Stimulated activated effector memory CD8-positive, alpha-beta T cell treated with anti-CD3 and anti-CD28 coated beads, Interleukin-12 subunit alpha, Interleukin-12 subunit beta, amount 100 ng/mL, for 72 hours (primary cell): ENCODE measurements at regions not wholly inside any gene's neighbourhood (a gene's known extent, or its start where the extent isn't known, plus 50 kb on each side); places are given as distances from the start of the nearest gene placed in this dataset.

Experiments used
- ATAC-seq: fragments of 150-1000 bp; cut with Tn5 transposase; 2 replicates; pipeline ENCODE4 v1.10.0; 2021
- DNase-seq, 2 donors: peaks; one replicate each; pipeline ENCODE4 v3.0.0; 2021 to 2022; ENCODE audit warnings: low spot score in 2 of 2
- H3K27ac Mint-ChIP-seq: one replicate; pipeline ENCODE4 v1.8.0; 2022; ENCODE audit warnings: mild to moderate bottlenecking, mixed read lengths
- H3K36me3 Mint-ChIP-seq: one replicate; pipeline ENCODE4 v1.8.0; 2022; ENCODE audit warnings: mild to moderate bottlenecking, mixed read lengths
- H3K4me1 Mint-ChIP-seq: one replicate; pipeline ENCODE4 v1.8.0; 2022; ENCODE audit warnings: mixed read lengths
- H3K4me3 Mint-ChIP-seq: one replicate; pipeline ENCODE4 v1.8.0; 2022; ENCODE audit warnings: mild to moderate bottlenecking, mixed read lengths
- H3K9me3 Mint-ChIP-seq: one replicate; pipeline ENCODE4 v1.8.0; 2022; ENCODE audit warnings: mixed read lengths

- Mint-ChIP-seq H3K27ac (no peak overlapping the region), H3K9me3 (peaks cover 27% of the 10 kb centered on the region), H3K36me3 (no peaks in the 10 kb centered on the region), H3K4me3 (no peak overlapping the region), H3K4me1 (no peaks in the 10 kb centered on the region)
- ATAC-seq (no peak), DNase-seq (no peak)
Measured at GRCh38 chr2:122949523-122949922, 1075.6 kb upstream of the CNTNAP5 start.

GRCh38 chr2:122955776-122956175 lies 1069.3 kb upstream of the CNTNAP5 start:
- DNase-seq (no peak), ATAC-seq (no peak)
- no peaks in the 10 kb centered on the region for H3K4me1 Mint-ChIP-seq
- no peaks in the 10 kb centered on the region for H3K36me3 Mint-ChIP-seq
- H3K27ac Mint-ChIP-seq, result no peak overlapping the region
- H3K9me3 Mint-ChIP-seq, result peaks cover 12% of the 10 kb centered on the region
- no peak overlapping the region for H3K4me3 Mint-ChIP-seq

- DNase-seq (no peak), ATAC-seq (no peak)
- peaks cover 5% of the 10 kb centered on the region for H3K9me3 Mint-ChIP-seq
- no peaks in the 10 kb centered on the region for H3K36me3 Mint-ChIP-seq
- no peaks in the 10 kb centered on the region for H3K4me1 Mint-ChIP-seq
- no peak overlapping the region for H3K4me3 Mint-ChIP-seq
- H3K27ac Mint-ChIP-seq, result no peak overlapping the region
Measured at GRCh38 chr2:122960759-122961641, 1064.1 kb upstream of the CNTNAP5 start.

DNA sequence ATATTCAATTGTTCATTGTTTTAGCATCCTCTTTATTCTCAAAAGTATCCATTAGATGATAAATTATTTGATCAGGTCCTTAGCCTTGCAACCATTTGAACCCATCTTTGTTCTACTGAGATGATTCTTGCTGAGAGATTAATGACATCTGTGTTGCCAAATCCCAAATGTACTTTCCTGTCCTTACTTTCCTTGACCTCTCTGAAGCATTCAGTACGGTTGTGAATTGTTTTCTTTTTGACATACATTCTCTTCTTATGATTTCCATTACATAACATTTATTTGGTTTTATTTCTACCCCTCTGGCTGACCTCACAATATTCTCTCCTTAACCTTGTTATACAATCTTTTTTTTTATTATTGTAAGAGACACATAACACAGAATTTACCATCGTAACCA lies 1058.6 kb upstream of the CNTNAP5 start:
- DNase-seq (no peak), ATAC-seq (no peak)
- no peak overlapping the region for H3K27ac Mint-ChIP-seq
- H3K9me3 Mint-ChIP-seq, result peaks cover 9% of the 10 kb centered on the region
- no peaks in the 10 kb centered on the region for H3K36me3 Mint-ChIP-seq
- no peaks in the 10 kb centered on the region for H3K4me1 Mint-ChIP-seq
- H3K4me3 Mint-ChIP-seq, result no peak overlapping the region

GRCh38 chr2:122977580-122977979 lies 1047.5 kb upstream of the CNTNAP5 start:
- Mint-ChIP-seq H3K9me3 (peaks cover 3% of the 10 kb centered on the region), H3K27ac (no peak overlapping the region), H3K4me3 (no peak overlapping the region), H3K36me3 (no peaks in the 10 kb centered on the region), H3K4me1 (no peaks in the 10 kb centered on the region)
- ATAC-seq (no peak), DNase-seq (no peak)

DNA sequence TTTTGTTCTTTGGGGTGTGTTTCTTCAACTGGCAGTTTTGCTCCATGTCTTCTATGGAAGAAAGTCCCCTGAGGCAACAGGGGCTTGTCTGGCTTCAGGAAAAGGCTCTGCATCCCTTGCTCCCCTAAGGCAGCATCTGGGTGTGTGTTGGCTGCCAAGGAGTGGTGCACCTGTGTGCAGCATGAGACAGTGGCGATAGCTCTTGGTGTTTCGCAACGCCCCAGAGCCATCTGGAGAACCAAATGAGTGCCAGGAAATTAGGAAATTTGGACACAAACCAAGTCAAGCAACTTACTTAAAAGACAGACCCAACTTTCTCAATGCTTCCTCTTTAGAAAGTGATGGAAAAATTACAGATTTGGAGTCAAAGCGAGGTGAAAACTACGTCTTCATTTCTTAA lies 1044.4 kb upstream of the CNTNAP5 start:
- no peak overlapping the region for H3K4me3 Mint-ChIP-seq

GRCh38 chr2:122982936-122983335 lies 1042.2 kb upstream of the CNTNAP5 start:
- no peak overlapping the region for H3K4me3 Mint-ChIP-seq
- no peak for ATAC-seq
- DNase-seq, result no peak
- H3K4me1 Mint-ChIP-seq, result no peaks in the 10 kb centered on the region
- H3K9me3 Mint-ChIP-seq, result peaks cover 12% of the 10 kb centered on the region
- no peaks in the 10 kb centered on the region for H3K36me3 Mint-ChIP-seq
- H3K27ac Mint-ChIP-seq, result no peak overlapping the region

More for the DNA sequence above, 1044.4 kb upstream of the CNTNAP5 start:
- H3K36me3 Mint-ChIP-seq, result no peaks in the 10 kb centered on the region
- no peak for ATAC-seq
- peaks cover 9% of the 10 kb centered on the region for H3K9me3 Mint-ChIP-seq
- H3K4me1 Mint-ChIP-seq, result no peaks in the 10 kb centered on the region
- no peak for DNase-seq
- no peak overlapping the region for H3K27ac Mint-ChIP-seq

- no peak for DNase-seq
- peak; percentile 32 for ATAC-seq
- Mint-ChIP-seq H3K27ac (no peak overlapping the region), H3K4me1 (no peaks in the 10 kb centered on the region), H3K4me3 (no peak overlapping the region), H3K9me3 (peaks cover 14% of the 10 kb centered on the region), H3K36me3 (no peaks in the 10 kb centered on the region)
Measured at GRCh38 chr2:122988395-122989221, 1036.5 kb upstream of the CNTNAP5 start.

GRCh38 chr2:122993592-122993991 lies 1031.5 kb upstream of the CNTNAP5 start:
- DNase-seq (no peak), ATAC-seq (no peak)
- no peaks in the 10 kb centered on the region for H3K4me1 Mint-ChIP-seq
- H3K9me3 Mint-ChIP-seq, result peaks cover 9% of the 10 kb centered on the region
- no peak overlapping the region for H3K27ac Mint-ChIP-seq
- no peak overlapping the region for H3K4me3 Mint-ChIP-seq
- no peaks in the 10 kb centered on the region for H3K36me3 Mint-ChIP-seq

DNA sequence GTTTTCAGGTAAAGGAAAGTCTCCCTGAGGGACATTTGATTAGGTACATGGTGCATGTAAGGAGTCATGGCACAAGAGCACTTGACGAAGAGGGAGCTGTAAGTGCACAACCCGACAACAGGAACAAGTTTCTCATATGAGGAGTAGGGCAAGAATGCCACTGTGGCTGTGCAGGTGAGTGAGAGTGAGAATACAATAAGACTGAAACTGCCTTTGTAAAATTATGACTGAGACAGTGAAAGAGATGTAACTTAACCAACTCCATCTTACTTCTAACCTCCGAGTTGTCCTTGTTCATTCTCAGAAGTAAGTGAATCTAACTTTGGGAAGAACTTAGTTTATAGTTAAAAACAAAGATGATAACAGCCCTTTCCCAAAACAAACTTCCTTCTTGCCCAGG lies 1025.8 kb upstream of the CNTNAP5 start:
- Mint-ChIP-seq H3K36me3 (no peaks in the 10 kb centered on the region), H3K27ac (no peak overlapping the region), H3K4me1 (no peaks in the 10 kb centered on the region), H3K4me3 (no peak overlapping the region), H3K9me3 (peaks cover 16% of the 10 kb centered on the region)
- DNase-seq (no peak), ATAC-seq (no peak)

GRCh38 chr2:122999821-123000220 lies 1025.3 kb upstream of the CNTNAP5 start:
- Mint-ChIP-seq H3K4me1 (no peaks in the 10 kb centered on the region), H3K27ac (no peak overlapping the region), H3K36me3 (no peaks in the 10 kb centered on the region), H3K4me3 (no peak overlapping the region), H3K9me3 (peaks cover 17% of the 10 kb centered on the region)
- DNase-seq (no peak), ATAC-seq (no peak)

- no peaks in the 10 kb centered on the region for H3K4me1 Mint-ChIP-seq
- H3K9me3 Mint-ChIP-seq, result peaks cover 30% of the 10 kb centered on the region
Measured at GRCh38 chr2:123002660-123003248, 1022.3 kb upstream of the CNTNAP5 start.

GRCh38 chr2:123015186-123015585 lies 1009.9 kb upstream of the CNTNAP5 start:
- Mint-ChIP-seq H3K36me3 (no peaks in the 10 kb centered on the region), H3K27ac (no peak overlapping the region), H3K9me3 (peaks cover 18% of the 10 kb centered on the region), H3K4me1 (no peaks in the 10 kb centered on the region), H3K4me3 (no peak overlapping the region)
- no peak for ATAC-seq
- DNase-seq, result no peak

More at GRCh38 chr2:123002660-123003248, 1022.3 kb upstream of the CNTNAP5 start:
- DNase-seq (no peak), ATAC-seq (no peak)
- no peak overlapping the region for H3K4me3 Mint-ChIP-seq
- H3K27ac Mint-ChIP-seq, result no peak overlapping the region
- H3K36me3 Mint-ChIP-seq, result no peaks in the 10 kb centered on the region

DNA sequence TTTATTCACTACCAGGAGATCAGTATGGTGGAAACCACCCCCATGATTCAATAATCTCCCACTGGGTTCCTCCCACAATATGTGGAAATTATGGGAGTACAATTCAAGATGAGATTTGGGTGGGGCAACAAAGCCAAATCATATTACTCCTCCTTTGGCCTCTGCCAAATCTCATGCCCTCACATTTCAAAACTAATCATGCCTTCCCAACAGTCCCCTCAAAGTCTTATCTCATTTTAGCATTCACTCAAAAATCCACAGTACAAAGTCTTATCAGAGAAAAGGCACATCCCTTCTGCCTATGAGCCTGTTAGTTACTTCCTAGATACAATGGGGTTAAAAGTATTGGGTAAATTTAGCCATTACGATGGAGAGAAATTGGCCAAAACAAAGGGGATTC lies 989.5 kb upstream of the CNTNAP5 start:
- DNase-seq (no peak), ATAC-seq (no peak)
- Mint-ChIP-seq H3K27ac (no peak overlapping the region), H3K4me3 (no peak overlapping the region), H3K9me3 (peaks cover 39% of the 10 kb centered on the region), H3K4me1 (no peaks in the 10 kb centered on the region), H3K36me3 (no peaks in the 10 kb centered on the region)

GRCh38 chr2:123036300-123036699 lies 988.8 kb upstream of the CNTNAP5 start:
- no peak for DNase-seq
- H3K9me3 Mint-ChIP-seq, result peaks cover 34% of the 10 kb centered on the region
- no peaks in the 10 kb centered on the region for H3K36me3 Mint-ChIP-seq
- H3K27ac Mint-ChIP-seq, result no peak overlapping the region
- no peak for ATAC-seq
- H3K4me1 Mint-ChIP-seq, result no peaks in the 10 kb centered on the region
- no peak overlapping the region for H3K4me3 Mint-ChIP-seq
